ENCODE measurements at regions not wholly inside any gene's neighbourhood (a gene's known extent, or its start where the extent isn't known, plus 50 kb on each side); places are given as distances from the start of the nearest gene placed in this dataset.

GRCh38 chr1:38131024-38131585 is 84.5 kb upstream of the POU3F1 start:
- WGBS (ENCODE audit: extremely low coverage, insufficient coverage, low lambda C conversion rate): no CpG with 5 or more reads among the region's 6 CpGs
- no peak overlapping the region for H2BK5ac ChIP-seq (ENCODE audit: low read length)
- no peak overlapping the region for H3K23ac ChIP-seq (ENCODE audit: low read length)
- H3K56ac ChIP-seq (ENCODE audit: low read length): no peak overlapping the region
- H3K4me3 ChIP-seq (ENCODE audit: low read length): no peak overlapping the region
- H3K27me3 ChIP-seq (ENCODE audit: insufficient read depth, low read length, poor library complexity): no peaks in the 10 kb centered on the region
- H3K4me2 ChIP-seq (ENCODE audit: low read length): no peak overlapping the region
- no peaks in the 10 kb centered on the region for H3K36me3 ChIP-seq (ENCODE audit: control insufficient read depth, insufficient read depth, low read length)
- H4K8ac ChIP-seq (ENCODE audit: low read depth, low read length): no peak overlapping the region
- no peak overlapping the region for H2BK120ac ChIP-seq (ENCODE audit: low read depth, low read length)
- H2BK15ac ChIP-seq (replicated peaks; ENCODE audit: low read depth): no peak overlapping the region
- no peak overlapping the region for H4K5ac ChIP-seq (ENCODE audit: low read length)
- H2AK5ac ChIP-seq (ENCODE audit: low read length): no peak overlapping the region
- no peak overlapping the region for H3K9ac ChIP-seq (ENCODE audit: low read length)
- no peak for DNase-seq
- no peak overlapping the region for H3K18ac ChIP-seq (ENCODE audit: low read length)
- no peak overlapping the region for H3K4ac ChIP-seq (ENCODE audit: low read depth, low read length)
- no peaks in the 10 kb centered on the region for H3K79me2 ChIP-seq (ENCODE audit: control insufficient read depth, insufficient read depth, low read length)
- no peaks in the 10 kb centered on the region for H3K79me1 ChIP-seq (ENCODE audit: low read length)
- no peaks in the 10 kb centered on the region for H3K4me1 ChIP-seq (ENCODE audit: control insufficient read depth, low read depth, low read length)
- H3K27ac ChIP-seq (ENCODE audit: low read depth, low read length): no peak overlapping the region

- no peak for DNase-seq
These were observed 83.4 kb upstream of the POU3F1 start for GRCh38 chr1:38129971-38130370.

GRCh38 chr1:38129473-38129872 is 82.9 kb upstream of the POU3F1 start:
- H3K27ac ChIP-seq (ENCODE audit: low read depth, low read length): no peak overlapping the region
- no peak overlapping the region for H3K23ac ChIP-seq (ENCODE audit: low read length)
- H3K79me2 ChIP-seq (ENCODE audit: control insufficient read depth, insufficient read depth, low read length): no peaks in the 10 kb centered on the region
- no peak overlapping the region for H3K4me3 ChIP-seq (ENCODE audit: low read length)
- no peaks in the 10 kb centered on the region for H3K27me3 ChIP-seq (ENCODE audit: insufficient read depth, low read length, poor library complexity)
- H2AK5ac ChIP-seq (ENCODE audit: low read length): no peak overlapping the region
- no peak overlapping the region for H2BK15ac ChIP-seq (replicated peaks; ENCODE audit: low read depth)
- H3K79me1 ChIP-seq (ENCODE audit: low read length): no peaks in the 10 kb centered on the region
- DNase-seq: no peak
- no CpG with 5 or more reads among the region's 5 CpGs for WGBS (ENCODE audit: extremely low coverage, insufficient coverage, low lambda C conversion rate)
- H2BK120ac ChIP-seq (ENCODE audit: low read depth, low read length): no peak overlapping the region
- H3K4ac ChIP-seq (ENCODE audit: low read depth, low read length): no peak overlapping the region
- no peak overlapping the region for H4K8ac ChIP-seq (ENCODE audit: low read depth, low read length)
- H2BK5ac ChIP-seq (ENCODE audit: low read length): no peak overlapping the region
- no peaks in the 10 kb centered on the region for H3K4me1 ChIP-seq (ENCODE audit: control insufficient read depth, low read depth, low read length)
- H4K5ac ChIP-seq (ENCODE audit: low read length): no peak overlapping the region
- H3K56ac ChIP-seq (ENCODE audit: low read length): no peak overlapping the region
- no peak overlapping the region for H3K18ac ChIP-seq (ENCODE audit: low read length)
- H3K4me2 ChIP-seq (ENCODE audit: low read length): no peak overlapping the region
- H3K36me3 ChIP-seq (ENCODE audit: control insufficient read depth, insufficient read depth, low read length): no peaks in the 10 kb centered on the region
- H3K9ac ChIP-seq (ENCODE audit: low read length): no peak overlapping the region

More at GRCh38 chr1:38129971-38130370, 83.4 kb upstream of the POU3F1 start:
- H2AK5ac ChIP-seq (ENCODE audit: low read length): no peak overlapping the region
- H3K27ac ChIP-seq (ENCODE audit: low read depth, low read length): no peak overlapping the region
- H3K23ac ChIP-seq (ENCODE audit: low read length): no peak overlapping the region
- H4K5ac ChIP-seq (ENCODE audit: low read length): no peak overlapping the region
- H3K18ac ChIP-seq (ENCODE audit: low read length): no peak overlapping the region
- H3K4ac ChIP-seq (ENCODE audit: low read depth, low read length): no peak overlapping the region
- no CpG with 5 or more reads among the region's 2 CpGs for WGBS (ENCODE audit: extremely low coverage, insufficient coverage, low lambda C conversion rate)
- no peak overlapping the region for H2BK5ac ChIP-seq (ENCODE audit: low read length)
- H3K56ac ChIP-seq (ENCODE audit: low read length): no peak overlapping the region
- no peak overlapping the region for H3K4me3 ChIP-seq (ENCODE audit: low read length)
- H3K4me1 ChIP-seq (ENCODE audit: control insufficient read depth, low read depth, low read length): no peaks in the 10 kb centered on the region
- no peaks in the 10 kb centered on the region for H3K27me3 ChIP-seq (ENCODE audit: insufficient read depth, low read length, poor library complexity)
- H3K79me1 ChIP-seq (ENCODE audit: low read length): no peaks in the 10 kb centered on the region
- H3K36me3 ChIP-seq (ENCODE audit: control insufficient read depth, insufficient read depth, low read length): no peaks in the 10 kb centered on the region
- no peaks in the 10 kb centered on the region for H3K79me2 ChIP-seq (ENCODE audit: control insufficient read depth, insufficient read depth, low read length)
- H3K4me2 ChIP-seq (ENCODE audit: low read length): no peak overlapping the region
- no peak overlapping the region for H2BK120ac ChIP-seq (ENCODE audit: low read depth, low read length)
- no peak overlapping the region for H4K8ac ChIP-seq (ENCODE audit: low read depth, low read length)
- no peak overlapping the region for H3K9ac ChIP-seq (ENCODE audit: low read length)
- no peak overlapping the region for H2BK15ac ChIP-seq (replicated peaks; ENCODE audit: low read depth)

GRCh38 chr1:38128926-38129453 is 82.4 kb upstream of the POU3F1 start:
- Histone ChIP-seq H3K18ac (ENCODE audit: low read length) (no peak overlapping the region), H3K4me2 (ENCODE audit: low read length) (no peak overlapping the region), H3K79me2 (ENCODE audit: control insufficient read depth, insufficient read depth, low read length) (no peaks in the 10 kb centered on the region), H3K27ac (ENCODE audit: low read depth, low read length) (no peak overlapping the region), H3K9ac (ENCODE audit: low read length) (no peak overlapping the region), H4K8ac (ENCODE audit: low read depth, low read length) (no peak overlapping the region), H3K4me1 (ENCODE audit: control insufficient read depth, low read depth, low read length) (no peaks in the 10 kb centered on the region), H3K79me1 (ENCODE audit: low read length) (no peaks in the 10 kb centered on the region), H3K4ac (ENCODE audit: low read depth, low read length) (no peak overlapping the region), H4K5ac (ENCODE audit: low read length) (no peak overlapping the region), H3K23ac (ENCODE audit: low read length) (no peak overlapping the region), H2BK120ac (ENCODE audit: low read depth, low read length) (no peak overlapping the region), H3K36me3 (ENCODE audit: control insufficient read depth, insufficient read depth, low read length) (no peaks in the 10 kb centered on the region), H3K4me3 (ENCODE audit: low read length) (no peak overlapping the region), H2AK5ac (ENCODE audit: low read length) (no peak overlapping the region), H3K27me3 (ENCODE audit: insufficient read depth, low read length, poor library complexity) (no peaks in the 10 kb centered on the region), H3K56ac (ENCODE audit: low read length) (no peak overlapping the region), H2BK15ac (replicated peaks; ENCODE audit: low read depth) (no peak overlapping the region), H2BK5ac (ENCODE audit: low read length) (no peak overlapping the region)
- no CpG with 5 or more reads among the region's 9 CpGs for WGBS (ENCODE audit: extremely low coverage, insufficient coverage, low lambda C conversion rate)
- no peak for DNase-seq

- Histone ChIP-seq H3K4ac (ENCODE audit: low read depth, low read length) (no peak overlapping the region), H3K36me3 (ENCODE audit: control insufficient read depth, insufficient read depth, low read length) (no peaks in the 10 kb centered on the region), H2AK5ac (ENCODE audit: low read length) (no peak overlapping the region), H3K4me1 (ENCODE audit: control insufficient read depth, low read depth, low read length) (no peaks in the 10 kb centered on the region), H3K9ac (ENCODE audit: low read length) (no peak overlapping the region), H3K4me3 (ENCODE audit: low read length) (no peak overlapping the region), H3K56ac (ENCODE audit: low read length) (no peak overlapping the region), H3K79me1 (ENCODE audit: low read length) (no peaks in the 10 kb centered on the region), H2BK15ac (replicated peaks; ENCODE audit: low read depth) (no peak overlapping the region), H3K27me3 (ENCODE audit: insufficient read depth, low read length, poor library complexity) (no peaks in the 10 kb centered on the region), H3K4me2 (ENCODE audit: low read length) (no peak overlapping the region), H3K23ac (ENCODE audit: low read length) (no peak overlapping the region), H2BK5ac (ENCODE audit: low read length) (no peak overlapping the region), H3K27ac (ENCODE audit: low read depth, low read length) (no peak overlapping the region), H4K5ac (ENCODE audit: low read length) (no peak overlapping the region), H2BK120ac (ENCODE audit: low read depth, low read length) (no peak overlapping the region), H3K18ac (ENCODE audit: low read length) (no peak overlapping the region), H4K8ac (ENCODE audit: low read depth, low read length) (no peak overlapping the region), H3K79me2 (ENCODE audit: control insufficient read depth, insufficient read depth, low read length) (no peaks in the 10 kb centered on the region)
- no peak for DNase-seq
- no CpG with 5 or more reads among the region's 2 CpGs for WGBS (ENCODE audit: extremely low coverage, insufficient coverage, low lambda C conversion rate)
These were observed 81.9 kb upstream of the POU3F1 start for GRCh38 chr1:38128511-38128910.

GRCh38 chr1:38127428-38127827 is 80.8 kb upstream of the POU3F1 start:
- H3K4me1 ChIP-seq (ENCODE audit: control insufficient read depth, low read depth, low read length): no peaks in the 10 kb centered on the region

More at GRCh38 chr1:38127428-38127827, 80.8 kb upstream of the POU3F1 start:
- Histone ChIP-seq H2BK120ac (ENCODE audit: low read depth, low read length) (no peak overlapping the region), H3K79me1 (ENCODE audit: low read length) (no peaks in the 10 kb centered on the region), H3K79me2 (ENCODE audit: control insufficient read depth, insufficient read depth, low read length) (no peaks in the 10 kb centered on the region), H3K4ac (ENCODE audit: low read depth, low read length) (no peak overlapping the region), H3K9ac (ENCODE audit: low read length) (no peak overlapping the region), H3K27ac (ENCODE audit: low read depth, low read length) (no peak overlapping the region), H4K8ac (ENCODE audit: low read depth, low read length) (no peak overlapping the region), H2BK5ac (ENCODE audit: low read length) (no peak overlapping the region), H3K27me3 (ENCODE audit: insufficient read depth, low read length, poor library complexity) (no peaks in the 10 kb centered on the region), H3K4me3 (ENCODE audit: low read length) (no peak overlapping the region), H3K56ac (ENCODE audit: low read length) (no peak overlapping the region), H3K18ac (ENCODE audit: low read length) (no peak overlapping the region), H2AK5ac (ENCODE audit: low read length) (no peak overlapping the region), H3K36me3 (ENCODE audit: control insufficient read depth, insufficient read depth, low read length) (no peaks in the 10 kb centered on the region), H2BK15ac (replicated peaks; ENCODE audit: low read depth) (no peak overlapping the region), H3K4me2 (ENCODE audit: low read length) (no peak overlapping the region), H4K5ac (ENCODE audit: low read length) (no peak overlapping the region), H3K23ac (ENCODE audit: low read length) (no peak overlapping the region)
- no CpG with 5 or more reads among the region's 2 CpGs for WGBS (ENCODE audit: extremely low coverage, insufficient coverage, low lambda C conversion rate)
- no peak for DNase-seq
